ENCODE measurements at regions not wholly inside any gene's neighbourhood (a gene's known extent, or its start where the extent isn't known, plus 50 kb on each side); places are given as distances from the start of the nearest gene placed in this dataset.
"Not testable (repeated sequence)": the region's sequence is repeated elsewhere in the genome, so short reads cannot be mapped to it uniquely, and the experiment has no call there.

DNA sequence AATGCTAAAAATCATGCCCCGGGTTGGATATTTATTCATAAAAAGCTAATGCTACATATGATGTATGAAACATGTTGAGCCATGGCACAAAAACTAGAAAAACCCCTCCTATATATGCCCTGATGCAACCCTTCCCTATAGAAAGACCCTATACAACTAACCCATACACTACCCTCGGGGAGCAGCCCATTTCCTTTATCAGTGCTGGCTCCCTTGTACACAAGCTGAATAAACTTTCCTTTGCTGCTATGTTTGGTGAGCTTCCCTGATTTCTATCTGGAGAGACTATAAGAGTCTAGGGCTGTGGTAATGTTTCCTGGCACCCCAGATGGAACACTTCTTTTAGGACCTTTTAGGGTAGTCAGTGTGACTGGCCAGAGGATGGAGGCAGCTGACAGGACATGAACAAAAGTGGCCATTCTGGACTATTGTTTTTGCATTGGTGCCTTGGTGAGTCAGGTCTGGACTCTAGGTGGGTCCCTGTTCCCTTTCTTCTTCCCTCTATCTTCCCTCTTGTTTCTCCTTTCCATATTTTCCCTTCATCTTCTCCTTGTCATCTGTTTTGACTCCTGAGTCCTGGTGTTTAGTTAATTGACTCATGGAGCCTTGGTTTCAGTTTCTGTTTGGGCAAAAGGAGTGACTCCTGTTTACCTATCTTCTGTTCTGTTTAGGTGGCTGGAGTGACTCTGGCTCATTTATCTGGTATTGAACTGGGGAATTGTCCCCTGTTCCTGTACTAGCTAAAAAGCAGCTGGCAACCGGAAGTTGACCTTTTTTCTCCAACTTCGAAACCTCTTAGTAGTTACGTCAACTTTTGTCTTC is 1321.8 kb upstream of the PCDH9 start:
- Histone ChIP-seq H3K4me1 (peaks cover 5% of the 10 kb centered on the region), H3K4me3 (ENCODE audit: low read depth, low read length) (no peak overlapping the region), H3K9me3 (no peaks in the 10 kb centered on the region), H3K36me3 (no peaks in the 10 kb centered on the region), H3K27me3 (no peaks in the 10 kb centered on the region)
- TF ChIP-seq, protein P1, sequence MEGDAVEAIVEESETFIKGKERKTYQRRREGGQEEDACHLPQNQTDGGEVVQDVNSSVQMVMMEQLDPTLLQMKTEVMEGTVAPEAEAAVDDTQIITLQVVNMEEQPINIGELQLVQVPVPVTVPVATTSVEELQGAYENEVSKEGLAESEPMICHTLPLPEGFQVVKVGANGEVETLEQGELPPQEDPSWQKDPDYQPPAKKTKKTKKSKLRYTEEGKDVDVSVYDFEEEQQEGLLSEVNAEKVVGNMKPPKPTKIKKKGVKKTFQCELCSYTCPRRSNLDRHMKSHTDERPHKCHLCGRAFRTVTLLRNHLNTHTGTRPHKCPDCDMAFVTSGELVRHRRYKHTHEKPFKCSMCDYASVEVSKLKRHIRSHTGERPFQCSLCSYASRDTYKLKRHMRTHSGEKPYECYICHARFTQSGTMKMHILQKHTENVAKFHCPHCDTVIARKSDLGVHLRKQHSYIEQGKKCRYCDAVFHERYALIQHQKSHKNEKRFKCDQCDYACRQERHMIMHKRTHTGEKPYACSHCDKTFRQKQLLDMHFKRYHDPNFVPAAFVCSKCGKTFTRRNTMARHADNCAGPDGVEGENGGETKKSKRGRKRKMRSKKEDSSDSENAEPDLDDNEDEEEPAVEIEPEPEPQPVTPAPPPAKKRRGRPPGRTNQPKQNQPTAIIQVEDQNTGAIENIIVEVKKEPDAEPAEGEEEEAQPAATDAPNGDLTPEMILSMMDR (IDR thresholded peaks at IDR 0.05; ENCODE audit: low read depth, low read length), result no peak
- no peak for DNase-seq

DNA sequence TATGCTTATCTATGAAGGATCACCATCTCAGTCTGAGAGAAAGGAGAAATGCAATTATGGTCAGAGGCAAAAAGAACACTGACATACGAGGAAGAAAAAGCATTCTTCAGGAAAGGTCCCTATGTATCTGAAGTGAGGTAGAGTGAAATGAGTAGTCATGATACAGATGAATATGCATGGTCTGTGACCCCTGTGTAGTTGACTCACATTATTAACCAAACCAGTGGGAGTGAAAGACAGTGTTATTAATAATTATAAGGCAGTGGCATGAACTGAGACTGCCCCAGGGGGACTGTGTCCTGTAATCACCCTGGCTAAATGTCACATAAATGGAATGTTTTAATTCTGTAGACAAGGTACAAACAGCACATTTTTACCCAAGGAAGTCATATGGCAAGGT is 1320.2 kb upstream of the PCDH9 start:
- TF ChIP-seq, protein P1 (IDR thresholded peaks at IDR 0.05; ENCODE audit: low read depth, low read length), result no peak
- Histone ChIP-seq H3K4me3 (ENCODE audit: low read depth, low read length) (no peak overlapping the region), H3K9me3 (no peaks in the 10 kb centered on the region), H3K36me3 (no peaks in the 10 kb centered on the region), H3K4me1 (peaks cover 5% of the 10 kb centered on the region), H3K27me3 (no peaks in the 10 kb centered on the region)
- DNase-seq, result no peak

DNA sequence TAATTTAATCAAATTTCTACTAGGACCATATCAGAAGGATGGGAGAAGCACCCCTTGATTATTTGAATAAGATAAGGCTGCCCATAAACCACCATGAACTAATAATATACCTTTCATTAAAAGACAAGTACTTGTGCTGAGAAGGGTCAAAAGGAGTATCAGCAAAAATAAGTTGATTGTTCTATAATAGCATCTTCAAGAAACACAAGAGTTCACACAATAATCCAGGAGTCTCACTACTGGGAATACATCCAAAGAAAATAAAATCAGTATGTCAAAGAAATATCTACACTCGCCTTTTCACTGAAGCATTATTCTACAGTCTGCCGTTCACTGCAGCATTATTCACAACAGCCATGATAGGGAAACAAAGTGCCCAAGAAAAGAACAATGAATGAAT is 1310.1 kb upstream of the PCDH9 start:
- H3K4me1 ChIP-seq, result no peaks in the 10 kb centered on the region; the same call in 1 of the 2 replicates
- H3K36me3 ChIP-seq, result no peaks in the 10 kb centered on the region
- H3K4me3 ChIP-seq (ENCODE audit: low read depth, low read length), result no peak overlapping the region
- DNase-seq, result no peak
- H3K9me3 ChIP-seq, result no peaks in the 10 kb centered on the region
- H3K27me3 ChIP-seq, result no peaks in the 10 kb centered on the region
- TF ChIP-seq, protein P1 (IDR thresholded peaks at IDR 0.05; ENCODE audit: low read depth, low read length), result no peak

DNA sequence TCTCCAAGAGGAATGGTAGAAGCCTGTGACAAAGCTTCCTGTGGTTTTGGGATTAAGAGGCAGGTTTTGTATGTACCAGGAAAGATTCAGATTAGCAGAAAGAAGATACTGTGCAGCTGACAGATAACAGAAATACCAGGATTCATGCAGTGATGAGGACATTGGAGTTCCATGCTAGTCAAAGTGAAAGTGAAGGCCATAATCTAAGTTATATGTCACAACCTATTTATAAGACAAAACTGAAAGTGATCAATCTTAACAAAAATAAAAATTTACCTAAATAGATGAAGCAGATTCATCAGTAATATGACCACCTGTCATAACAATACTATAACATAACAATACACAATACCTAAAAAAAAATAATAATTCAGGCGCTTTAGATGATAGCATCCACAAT is 1305.2 kb upstream of the PCDH9 start:
- Histone ChIP-seq H3K9me3 (no peaks in the 10 kb centered on the region), H3K36me3 (no peaks in the 10 kb centered on the region), H3K4me3 (ENCODE audit: low read depth, low read length) (no peak overlapping the region), H3K4me1 (no peaks in the 10 kb centered on the region; the same call in 1 of the 2 replicates), H3K27me3 (no peaks in the 10 kb centered on the region)
- TF ChIP-seq, protein P1 (IDR thresholded peaks at IDR 0.05; ENCODE audit: low read depth, low read length), result no peak
- no peak for DNase-seq

DNA sequence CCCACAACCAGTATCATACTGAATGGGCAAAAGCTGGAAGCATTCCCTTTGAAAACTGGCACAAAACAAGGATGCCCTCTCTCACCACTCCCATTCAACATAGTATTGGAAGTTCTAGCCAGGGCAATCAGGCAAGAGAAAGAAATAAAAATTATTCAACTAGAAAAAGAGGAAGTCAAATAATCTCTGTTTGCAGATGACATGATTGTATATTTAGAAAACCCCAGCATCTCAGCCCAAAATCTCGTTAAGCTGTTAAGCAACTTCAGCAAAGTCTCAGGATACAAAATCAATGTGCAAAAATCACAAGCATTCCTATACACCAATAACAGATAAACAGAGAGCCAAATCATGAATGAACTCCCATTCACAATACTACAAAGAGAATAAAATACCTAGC is 1297.0 kb upstream of the PCDH9 start:
- not testable (repeated sequence) for H3K4me1 ChIP-seq; H3K9me3 ChIP-seq; H3K36me3 ChIP-seq; H3K27me3 ChIP-seq; DNase-seq; H3K4me3 ChIP-seq (ENCODE audit: low read depth, low read length)

DNA sequence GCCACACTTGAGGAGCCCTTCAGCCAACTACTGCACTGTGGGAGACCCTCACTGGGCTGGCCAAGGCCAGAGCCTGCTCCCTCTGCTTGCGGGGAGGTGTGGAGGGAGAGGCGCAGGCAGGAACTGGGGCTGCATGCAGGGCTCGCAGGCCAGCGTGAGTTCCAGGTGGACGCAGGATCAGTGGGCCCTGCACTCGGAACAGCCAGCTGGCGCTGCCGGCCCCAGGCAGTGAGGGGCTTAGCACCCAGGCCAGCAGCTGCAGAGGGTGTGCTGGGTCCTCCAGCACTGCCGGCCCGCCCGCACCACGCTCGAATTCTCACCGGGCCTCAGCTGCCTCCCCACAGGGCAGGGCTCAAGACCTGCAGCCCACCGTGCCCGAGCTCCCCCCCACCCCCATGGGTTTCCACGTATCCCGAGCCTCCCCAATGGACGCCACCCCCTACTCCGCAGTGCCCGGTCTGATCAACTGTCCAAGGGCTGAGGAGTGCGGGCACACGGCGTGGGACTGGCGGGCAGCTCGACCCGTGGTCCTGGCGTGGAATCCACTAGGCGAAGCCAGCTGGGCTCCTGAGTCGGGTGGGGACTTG is 1293.8 kb upstream of the PCDH9 start:
- Histone ChIP-seq H3K4me3 (ENCODE audit: low read depth, low read length) (no peak overlapping the region), H3K27me3 (no peaks in the 10 kb centered on the region), H3K9me3 (no peaks in the 10 kb centered on the region), H3K36me3 (no peaks in the 10 kb centered on the region), H3K4me1 (no peaks in the 10 kb centered on the region)
- no peak for DNase-seq
- TF ChIP-seq, protein P1 (IDR thresholded peaks at IDR 0.05; ENCODE audit: low read depth, low read length), result no peak
